DND-41 (cell line): ENCODE measurements at regions not wholly inside any gene's neighbourhood (a gene's known extent, or its start where the extent isn't known, plus 50 kb on each side); places are given as distances from the start of the nearest gene placed in this dataset.

Experiments
- EZH2 ChIP-seq: IDR thresholded peaks from 3 replicates; pipeline ENCODE4 v1.6.1; 2012; ENCODE audit warnings: borderline replicate concordance, low read depth, mild to moderate bottlenecking, moderate library complexity, low read length, inconsistent platforms; ENCODE audit not compliant: severe bottlenecking
- TF ChIP-seq, protein P1 (sequence below): IDR thresholded peaks from 2 replicates; pipeline ENCODE4 v1.5.1; 2012; ENCODE audit warnings: borderline replicate concordance, low read length, moderate library complexity, mild to moderate bottlenecking; ENCODE audit not compliant: poor library complexity, severe bottlenecking; ENCODE audit errors: extremely low read depth

DNA sequence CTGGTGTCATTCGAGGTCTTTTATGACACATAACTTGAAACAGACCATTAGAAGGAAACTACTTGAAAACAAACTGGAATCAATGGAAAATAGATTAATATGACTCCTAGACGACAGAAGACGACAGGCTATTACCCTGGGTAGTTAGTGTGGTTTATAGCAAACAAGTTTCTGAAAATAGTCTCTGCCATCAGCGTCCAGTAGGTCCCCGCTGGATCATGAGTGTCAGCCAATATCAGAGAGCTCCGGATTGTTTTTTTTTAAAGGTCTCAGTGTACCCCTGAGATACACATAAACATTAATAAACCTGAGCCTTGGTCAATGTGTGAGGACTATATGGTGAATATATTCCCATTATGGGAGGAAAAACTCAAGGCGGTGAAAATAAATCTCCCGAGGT is 115.0 kb upstream of the THUMPD2 start:
- TF ChIP-seq, protein P1, sequence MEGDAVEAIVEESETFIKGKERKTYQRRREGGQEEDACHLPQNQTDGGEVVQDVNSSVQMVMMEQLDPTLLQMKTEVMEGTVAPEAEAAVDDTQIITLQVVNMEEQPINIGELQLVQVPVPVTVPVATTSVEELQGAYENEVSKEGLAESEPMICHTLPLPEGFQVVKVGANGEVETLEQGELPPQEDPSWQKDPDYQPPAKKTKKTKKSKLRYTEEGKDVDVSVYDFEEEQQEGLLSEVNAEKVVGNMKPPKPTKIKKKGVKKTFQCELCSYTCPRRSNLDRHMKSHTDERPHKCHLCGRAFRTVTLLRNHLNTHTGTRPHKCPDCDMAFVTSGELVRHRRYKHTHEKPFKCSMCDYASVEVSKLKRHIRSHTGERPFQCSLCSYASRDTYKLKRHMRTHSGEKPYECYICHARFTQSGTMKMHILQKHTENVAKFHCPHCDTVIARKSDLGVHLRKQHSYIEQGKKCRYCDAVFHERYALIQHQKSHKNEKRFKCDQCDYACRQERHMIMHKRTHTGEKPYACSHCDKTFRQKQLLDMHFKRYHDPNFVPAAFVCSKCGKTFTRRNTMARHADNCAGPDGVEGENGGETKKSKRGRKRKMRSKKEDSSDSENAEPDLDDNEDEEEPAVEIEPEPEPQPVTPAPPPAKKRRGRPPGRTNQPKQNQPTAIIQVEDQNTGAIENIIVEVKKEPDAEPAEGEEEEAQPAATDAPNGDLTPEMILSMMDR: no peak
- no peak for TF ChIP-seq EZH2
